ENCODE measurements at regions not wholly inside any gene's neighbourhood (a gene's known extent, or its start where the extent isn't known, plus 50 kb on each side); places are given as distances from the start of the nearest gene placed in this dataset.

GRCh38 chr3:107458871-107459270 lies 63.9 kb upstream of the BBX start:
- TF ChIP-seq CTCF (IDR thresholded peaks at IDR 0.05) (no peak), POLR2A (IDR thresholded peaks at IDR 0.05) (no peak)

Measured in thyroid gland (tissue), 4 donors.